ENCODE measurements at regions not wholly inside any gene's neighbourhood (a gene's known extent, or its start where the extent isn't known, plus 50 kb on each side); places are given as distances from the start of the nearest gene placed in this dataset.

DNA sequence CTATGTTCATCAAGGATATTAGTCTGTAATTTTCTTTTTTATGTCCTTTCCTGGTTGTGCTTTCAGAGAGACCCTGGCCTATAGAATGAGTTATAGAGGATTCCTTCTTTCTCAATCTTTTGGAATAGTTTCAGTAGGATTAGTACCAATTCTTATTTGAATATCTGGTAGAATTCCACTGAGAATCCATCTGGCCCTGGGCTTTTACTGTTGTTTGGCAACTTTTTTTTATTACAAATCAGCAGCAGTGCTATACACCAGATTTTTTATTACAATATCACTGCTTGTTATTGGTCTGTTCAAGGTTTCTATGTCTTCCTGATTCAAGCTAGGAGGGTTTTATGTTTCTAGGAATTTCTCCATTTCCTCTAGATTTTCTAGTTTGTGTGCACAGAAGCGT, 50.0 kb upstream of the NRSN1 start:
- no peak for DNase-seq

Data from CD4-positive, alpha-beta T cell treated with Interleukin-21 for 1 hour (primary cell).